ENCODE measurements at regions not wholly inside any gene's neighbourhood (a gene's known extent, or its start where the extent isn't known, plus 50 kb on each side); places are given as distances from the start of the nearest gene placed in this dataset.

GRCh38 chr3:111359261-111360030 is 182.6 kb upstream of the CD96 start:
- TF ChIP-seq FOXA1 (IDR thresholded peaks at IDR 0.05) (no peak), ZNF384 (IDR thresholded peaks at IDR 0.05) (no peak), CTBP1 (IDR thresholded peaks at IDR 0.05; ENCODE audit: borderline replicate concordance) (no peak), FOXK2 (IDR thresholded peaks at IDR 0.05) (no peak), TARDBP (IDR thresholded peaks at IDR 0.05) (no peak), NFRKB (IDR thresholded peaks at IDR 0.05) (no peak), ARNT (IDR thresholded peaks at IDR 0.05) (no peak), SP1 (IDR thresholded peaks at IDR 0.05) (no peak), HDGF (IDR thresholded peaks at IDR 0.05; ENCODE audit: borderline replicate concordance) (no peak), SUZ12 (IDR thresholded peaks at IDR 0.05) (no peak)
- TF ChIP-seq, protein P1, sequence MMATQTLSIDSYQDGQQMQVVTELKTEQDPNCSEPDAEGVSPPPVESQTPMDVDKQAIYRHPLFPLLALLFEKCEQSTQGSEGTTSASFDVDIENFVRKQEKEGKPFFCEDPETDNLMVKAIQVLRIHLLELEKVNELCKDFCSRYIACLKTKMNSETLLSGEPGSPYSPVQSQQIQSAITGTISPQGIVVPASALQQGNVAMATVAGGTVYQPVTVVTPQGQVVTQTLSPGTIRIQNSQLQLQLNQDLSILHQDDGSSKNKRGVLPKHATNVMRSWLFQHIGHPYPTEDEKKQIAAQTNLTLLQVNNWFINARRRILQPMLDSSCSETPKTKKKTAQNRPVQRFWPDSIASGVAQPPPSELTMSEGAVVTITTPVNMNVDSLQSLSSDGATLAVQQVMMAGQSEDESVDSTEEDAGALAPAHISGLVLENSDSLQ (IDR thresholded peaks at IDR 0.05) = no peak

Measured in HEK293T (cell line).